Coronary artery (tissue), 2 donors: ENCODE measurements at regions not wholly inside any gene's neighbourhood (a gene's known extent, or its start where the extent isn't known, plus 50 kb on each side); places are given as distances from the start of the nearest gene placed in this dataset.

Experiments
- DNase-seq: peaks from one replicate; pipeline ENCODE4 v3.0.0-alpha.2; 2017; ENCODE audit warnings: low spot score
- H3K27ac ChIP-seq, 2 donors: fragments of 200-600 bp; sonication (generic); one replicate each; pipeline ENCODE4 v1.5.1; 2016 to 2019
- H3K4me3 ChIP-seq: fragments of 200-600 bp; sonication (generic); 2 replicates; pipeline ENCODE4 v1.5.1; 2016; ENCODE audit warnings: mild to moderate bottlenecking, moderate library complexity
- CTCF ChIP-seq: fragments of 200-600 bp; sonication (generic); IDR thresholded peaks from one replicate; pipeline ENCODE4 v1.5.1; 2019; ENCODE audit warnings: antibody characterized with exemption

GRCh38 chr12:9348906-9349518 is 140.8 kb upstream of the PZP start:
- no peak overlapping the region for H3K4me3 ChIP-seq
- TF ChIP-seq CTCF, result no peak
- DNase-seq, result no peak
- H3K27ac ChIP-seq, result no peak overlapping the region

- no peak for DNase-seq
Measured at GRCh38 chr12:9347328-9348127, 139.3 kb upstream of the PZP start.

GRCh38 chr12:9346866-9347327 is 138.7 kb upstream of the PZP start:
- no peak overlapping the region for H3K27ac ChIP-seq
- no peak for DNase-seq

More at GRCh38 chr12:9347328-9348127, 139.3 kb upstream of the PZP start:
- H3K27ac ChIP-seq, result no peak overlapping the region
- TF ChIP-seq CTCF, result no peak
- no peak overlapping the region for H3K4me3 ChIP-seq

GRCh38 chr12:9345171-9345570 is 137.0 kb upstream of the PZP start:
- no peak for DNase-seq
- TF ChIP-seq CTCF, result no peak
- H3K4me3 ChIP-seq, result no peak overlapping the region
- no peak overlapping the region for H3K27ac ChIP-seq

More at GRCh38 chr12:9346866-9347327, 138.7 kb upstream of the PZP start:
- TF ChIP-seq CTCF, result no peak
- H3K4me3 ChIP-seq, result no peak overlapping the region

DNA sequence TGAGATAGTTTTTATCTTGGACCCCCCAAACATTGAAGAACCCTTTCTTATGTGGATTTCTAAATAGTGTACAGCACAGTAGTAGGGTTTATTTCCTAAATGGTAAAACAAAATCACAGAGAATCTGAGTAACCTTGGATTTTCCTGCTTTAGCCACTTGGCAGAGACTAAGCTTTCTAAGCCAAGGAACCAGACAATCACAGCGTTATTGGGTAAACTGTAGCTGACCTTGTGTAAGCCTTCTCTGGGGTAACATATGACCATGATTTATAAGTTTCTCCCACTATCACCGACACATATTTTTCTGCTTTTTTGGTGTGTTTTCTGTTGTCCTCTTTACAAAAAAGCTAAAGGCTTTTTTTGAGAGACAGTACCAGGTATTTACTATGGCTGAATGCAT is 136.3 kb upstream of the PZP start:
- no peak for TF ChIP-seq CTCF
- no peak for DNase-seq
- H3K4me3 ChIP-seq, result no peak overlapping the region
- no peak overlapping the region for H3K27ac ChIP-seq

- Histone ChIP-seq H3K4me3 (no peak overlapping the region), H3K27ac (no peak overlapping the region)
- no peak for TF ChIP-seq CTCF
- DNase-seq, result no peak
Measured at GRCh38 chr12:9343731-9344130, 135.5 kb upstream of the PZP start.
